GM19438 (cell line): ENCODE measurements at regions not wholly inside any gene's neighbourhood (a gene's known extent, or its start where the extent isn't known, plus 50 kb on each side); places are given as distances from the start of the nearest gene placed in this dataset.
"Not testable (repeated sequence)": the region's sequence is repeated elsewhere in the genome, so short reads cannot be mapped to it uniquely, and the experiment has no call there.

Source experiments
- ATAC-seq: cut with Tn5 transposase; IDR thresholded peaks from one replicate; pipeline ENCODE4 v1.9.1; 2021; ENCODE audit warnings: low read depth; ENCODE audit not compliant: unreplicated experiment

- ATAC-seq, result not testable (repeated sequence)
These were observed 546.9 kb downstream of the NR2F2 start for GRCh38 chr15:96877442-96877841.

DNA sequence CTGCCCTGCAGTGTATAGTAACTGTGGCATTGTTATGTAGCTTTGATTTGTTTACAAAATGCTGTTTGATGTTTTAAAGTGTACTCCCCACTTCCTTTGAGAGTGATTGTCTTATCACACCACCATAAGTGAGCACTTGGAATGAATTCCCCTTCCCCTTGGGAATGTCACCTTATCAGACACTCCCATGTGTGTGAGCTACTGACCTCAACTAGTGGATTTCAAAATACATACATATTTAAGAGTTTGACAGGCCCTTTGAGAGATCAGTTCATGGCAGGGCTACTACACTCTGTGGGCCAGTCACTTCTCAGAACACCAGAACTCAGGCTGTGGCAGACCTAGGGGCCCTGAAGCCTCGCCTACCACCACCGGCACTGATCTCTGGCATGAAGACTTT, 547.6 kb downstream of the NR2F2 start:
- ATAC-seq, result no peak

DNA sequence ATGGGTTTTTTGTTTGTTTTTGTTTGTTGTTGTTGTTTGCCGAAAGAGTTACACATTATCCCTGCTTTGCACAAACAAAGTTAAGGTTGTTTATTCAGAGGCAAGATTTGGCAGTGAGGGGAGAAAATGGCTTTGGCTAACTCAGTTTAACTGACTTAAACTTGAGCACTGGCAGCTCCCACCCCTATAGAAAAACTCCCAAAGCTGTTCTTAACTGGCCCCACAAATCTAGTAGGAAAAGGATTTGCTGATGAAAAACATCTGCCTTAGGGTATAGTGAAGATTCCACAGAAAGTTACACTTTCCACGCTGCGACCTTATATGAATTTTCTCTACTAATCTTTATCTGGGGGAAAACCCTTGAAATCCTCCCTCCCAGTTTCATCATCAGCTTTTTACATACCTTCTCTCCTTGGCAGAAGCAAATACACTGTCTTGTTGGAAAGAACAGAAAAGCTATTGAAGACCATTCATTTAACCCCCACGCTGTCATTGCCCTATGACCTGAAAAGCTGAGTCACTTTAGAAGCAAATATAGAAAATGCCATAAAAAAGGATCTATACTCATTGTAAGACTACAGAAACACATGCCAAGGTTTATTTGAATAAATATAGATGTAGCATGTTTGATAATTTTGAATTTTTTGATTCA, 551.7 kb downstream of the NR2F2 start:
- no peak for ATAC-seq

GRCh38 chr15:96887730-96888129, 557.2 kb downstream of the NR2F2 start:
- ATAC-seq, result no peak

GRCh38 chr15:96888764-96889163, 558.3 kb downstream of the NR2F2 start:
- ATAC-seq, result no peak

- no peak for ATAC-seq
These were observed 559.4 kb downstream of the NR2F2 start for GRCh38 chr15:96889734-96890480.

- no peak for ATAC-seq
These were observed 560.5 kb downstream of the NR2F2 start for GRCh38 chr15:96891046-96891445.

GRCh38 chr15:96893159-96893906, 562.8 kb downstream of the NR2F2 start:
- no peak for ATAC-seq

- no peak for ATAC-seq
These were observed 564.2 kb downstream of the NR2F2 start for GRCh38 chr15:96894659-96895058.

DNA sequence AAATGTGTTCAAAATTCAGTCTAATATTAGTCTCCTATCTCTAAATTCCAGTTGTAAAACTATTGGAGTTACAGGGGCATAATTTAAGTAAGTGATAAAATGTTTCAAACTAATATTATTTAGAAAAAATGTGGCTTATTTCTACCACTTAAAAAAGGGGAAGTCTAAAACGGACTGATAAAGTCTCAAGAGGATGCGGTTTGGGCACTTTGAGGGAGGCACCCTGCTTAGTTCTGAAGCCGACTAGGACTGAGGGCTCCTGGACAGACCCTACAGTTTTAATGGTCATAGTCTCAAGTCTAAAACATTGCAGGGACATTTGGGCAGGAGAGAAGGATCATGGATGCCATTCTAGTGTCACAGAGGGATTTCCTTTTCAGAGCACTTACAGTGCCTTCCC, 566.3 kb downstream of the NR2F2 start:
- ATAC-seq, result no peak

GRCh38 chr15:96914081-96914480, 583.6 kb downstream of the NR2F2 start:
- no peak for ATAC-seq

GRCh38 chr15:96916750-96917149, 586.2 kb downstream of the NR2F2 start:
- no peak for ATAC-seq

GRCh38 chr15:96924570-96924969, 594.1 kb downstream of the NR2F2 start:
- ATAC-seq, result no peak

DNA sequence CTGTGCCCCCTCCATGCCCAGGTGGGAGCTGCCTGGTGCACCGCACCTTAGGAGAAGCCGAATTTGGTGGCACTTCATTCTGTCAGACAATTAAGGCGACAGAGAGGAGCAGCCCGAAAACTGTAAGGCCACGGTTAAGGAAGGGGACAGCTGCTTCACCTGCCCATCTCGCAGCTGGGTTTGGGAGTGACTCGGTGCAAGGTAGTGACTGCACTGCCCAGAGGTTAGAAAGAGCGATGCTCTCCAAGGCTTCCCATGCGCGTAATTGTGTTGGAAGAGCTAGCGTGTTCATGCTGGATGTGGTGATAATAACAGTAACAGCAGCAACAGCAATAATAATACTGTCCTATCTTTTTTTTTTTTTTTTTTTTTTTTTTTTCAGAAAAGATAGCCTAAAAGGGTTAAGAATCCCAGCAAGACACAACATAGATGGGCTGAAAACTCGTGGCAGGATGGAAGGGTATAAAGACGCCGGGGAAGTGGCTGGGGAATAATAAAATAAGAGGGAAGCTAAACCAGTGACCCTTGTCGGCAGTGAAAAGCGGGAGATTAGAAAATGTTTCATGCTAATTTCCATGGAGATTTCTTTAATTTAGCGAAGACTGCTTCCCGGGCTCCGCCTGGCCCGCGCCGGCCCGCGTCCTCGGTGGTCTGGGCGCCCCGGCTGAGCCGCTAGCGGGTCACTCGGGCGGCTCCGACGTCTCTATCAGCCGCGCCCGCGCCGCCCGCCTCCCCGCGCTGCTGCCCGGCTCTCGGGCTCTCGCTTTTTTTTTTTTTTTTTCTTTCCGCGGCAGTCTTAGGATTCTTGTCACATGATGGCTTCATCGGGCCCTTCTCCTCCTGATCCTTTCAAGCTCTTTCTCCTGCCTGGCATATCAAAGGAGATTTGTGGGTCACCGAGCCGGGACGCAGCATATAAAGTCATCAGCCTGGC, 617.1 kb downstream of the NR2F2 start:
- ATAC-seq, result no peak

DNA sequence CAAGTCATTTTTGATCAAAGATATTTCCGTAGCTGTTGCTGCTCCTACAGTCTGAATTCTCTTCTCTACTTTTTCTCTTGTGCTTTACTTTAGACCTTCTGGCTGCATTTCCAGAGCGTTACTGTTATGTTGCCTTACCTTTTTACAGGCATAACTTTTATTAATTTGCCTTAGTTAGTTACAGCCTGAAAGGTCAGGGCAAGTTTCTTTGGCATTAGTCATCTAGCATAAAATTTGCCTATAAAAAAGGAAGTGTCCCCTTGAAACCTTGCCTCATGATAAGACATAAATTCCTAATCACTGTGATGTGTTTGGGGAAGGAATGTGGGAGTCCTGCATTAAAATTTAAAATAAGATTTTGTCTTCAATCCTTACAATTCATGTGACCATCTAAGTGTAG, 618.5 kb downstream of the NR2F2 start:
- no peak for ATAC-seq

DNA sequence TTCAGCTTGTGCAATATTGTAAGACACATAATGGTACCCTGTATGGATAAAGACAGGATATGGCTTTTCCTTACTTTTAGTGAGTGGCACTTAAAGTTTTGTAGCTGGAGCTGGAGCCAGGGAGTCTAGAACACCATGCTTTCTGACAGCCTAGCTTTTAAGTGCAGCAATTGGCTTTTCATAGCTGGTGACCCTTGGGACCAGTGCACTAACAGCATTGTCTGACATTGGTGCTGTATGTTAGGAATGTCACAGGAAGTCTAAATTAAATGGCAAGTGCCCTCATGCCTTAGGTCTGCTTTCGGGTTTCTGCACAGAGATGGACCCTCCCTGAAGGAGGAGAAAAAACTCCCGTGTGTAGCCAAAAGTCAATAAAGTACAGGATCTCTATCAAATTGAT, 628.2 kb downstream of the NR2F2 start:
- ATAC-seq, result no peak

DNA sequence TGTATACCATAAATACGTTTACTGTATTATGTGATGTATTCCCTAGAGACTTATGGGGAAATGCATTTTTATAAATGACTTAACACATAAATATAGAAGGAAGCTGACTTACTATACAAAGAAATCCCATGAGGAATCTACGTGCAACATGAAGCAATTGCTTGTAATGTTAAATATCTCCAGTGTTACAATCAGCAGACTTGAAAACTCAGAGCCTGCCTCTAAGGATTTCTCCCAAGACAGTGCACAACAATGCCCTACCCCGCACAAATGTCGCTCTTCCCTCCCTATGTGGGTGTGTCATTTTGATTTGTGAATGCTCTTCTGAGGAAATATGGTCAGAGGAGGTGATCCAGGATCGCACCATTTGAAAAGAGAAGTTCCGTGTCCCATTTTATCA, 629.0 kb downstream of the NR2F2 start:
- no peak for ATAC-seq

DNA sequence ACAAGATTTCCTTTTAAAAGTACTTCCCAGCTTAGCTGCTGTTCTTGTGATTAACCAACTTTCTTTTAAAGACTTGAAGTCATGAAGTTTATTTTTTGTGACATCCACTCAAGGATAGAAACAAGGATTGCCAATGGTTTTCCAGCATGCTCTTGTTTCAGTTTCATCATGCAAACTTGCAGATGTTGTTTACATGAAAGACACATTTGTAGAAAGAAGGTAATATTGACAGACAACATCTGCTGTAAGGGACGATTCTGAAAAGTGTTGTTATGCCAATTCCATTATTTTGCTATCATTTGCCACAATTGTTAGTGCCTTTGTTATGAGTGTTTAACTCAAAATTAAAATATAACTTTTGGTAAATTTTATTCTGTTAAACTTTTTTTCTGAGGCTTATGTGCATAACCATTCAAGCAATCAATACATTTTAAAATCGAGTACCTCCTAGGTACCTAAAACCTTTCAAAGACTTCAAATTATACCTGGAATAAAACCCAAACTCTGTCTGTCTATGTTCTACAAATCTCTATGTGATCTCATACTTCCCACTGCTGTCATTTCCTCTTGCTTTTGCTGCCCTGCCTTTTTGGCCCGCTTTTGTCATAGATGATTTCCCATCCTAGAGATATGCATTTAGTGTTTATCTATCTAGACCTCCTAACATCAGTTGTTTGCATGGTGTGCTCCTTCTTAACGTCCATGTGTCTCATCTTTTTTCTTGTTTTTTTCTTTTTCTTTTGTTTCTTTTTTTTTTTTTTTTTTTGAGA, 630.4 kb downstream of the NR2F2 start:
- ATAC-seq, result no peak

- ATAC-seq, result no peak
These were observed 636.1 kb downstream of the NR2F2 start for GRCh38 chr15:96966554-96966953.
